ENCODE measurements at regions not wholly inside any gene's neighbourhood (a gene's known extent, or its start where the extent isn't known, plus 50 kb on each side); places are given as distances from the start of the nearest gene placed in this dataset.

GRCh38 chr2:4368907-4369306 is 665.5 kb downstream of the DCDC2C start:
- ChIA-PET POLR2A (no interaction called here), CTCF (no interaction called here)
- no peak overlapping the region for H3K4me3 ChIP-seq (ENCODE audit: low read depth, low read length)
- no peak for DNase-seq (ENCODE audit: low read depth, low spot score)
- no peak for TF ChIP-seq CTCF (IDR thresholded peaks at IDR 0.05; ENCODE audit: insufficient read depth, low read length, missing control alignments)

GRCh38 chr2:4369826-4370419 is 666.5 kb downstream of the DCDC2C start:
- CTCF ChIA-PET: no interaction called here
- no peak overlapping the region for H3K4me3 ChIP-seq (ENCODE audit: low read depth, low read length)
- no peak for TF ChIP-seq CTCF (IDR thresholded peaks at IDR 0.05; ENCODE audit: insufficient read depth, low read length, missing control alignments)
- DNase-seq (ENCODE audit: low read depth, low spot score): no peak
- POLR2A ChIA-PET: no interaction called here

GRCh38 chr2:4370422-4371090 is 667.2 kb downstream of the DCDC2C start:
- TF ChIP-seq CTCF (IDR thresholded peaks at IDR 0.05; ENCODE audit: insufficient read depth, low read length, missing control alignments): no peak

GRCh38 chr2:4381049-4381448 is 677.7 kb downstream of the DCDC2C start:
- ChIA-PET CTCF (no interaction called here), POLR2A (no interaction called here)
- no peak for TF ChIP-seq CTCF (IDR thresholded peaks at IDR 0.05; ENCODE audit: insufficient read depth, low read length, missing control alignments)
- H3K4me3 ChIP-seq (ENCODE audit: low read depth, low read length): no peak overlapping the region
- no peak for DNase-seq (ENCODE audit: low read depth, low spot score)

More at GRCh38 chr2:4370422-4371090, 667.2 kb downstream of the DCDC2C start:
- no peak for DNase-seq (ENCODE audit: low read depth, low spot score)
- ChIA-PET CTCF (no interaction called here), POLR2A (no interaction called here)
- no peak overlapping the region for H3K4me3 ChIP-seq (ENCODE audit: low read depth, low read length)

- DNase-seq (ENCODE audit: low read depth, low spot score): no peak
- no peak for TF ChIP-seq CTCF (IDR thresholded peaks at IDR 0.05; ENCODE audit: insufficient read depth, low read length, missing control alignments)
- H3K4me3 ChIP-seq (ENCODE audit: low read depth, low read length): no peak overlapping the region
- CTCF ChIA-PET: no interaction called here
- POLR2A ChIA-PET: no interaction called here
Measured at GRCh38 chr2:4381773-4382172, 678.4 kb downstream of the DCDC2C start.

- no peak for TF ChIP-seq CTCF (IDR thresholded peaks at IDR 0.05; ENCODE audit: insufficient read depth, low read length, missing control alignments)
- ChIA-PET POLR2A (no interaction called here), CTCF (no interaction called here)
- no peak overlapping the region for H3K4me3 ChIP-seq (ENCODE audit: low read depth, low read length)
- no peak for DNase-seq (ENCODE audit: low read depth, low spot score)
Measured at GRCh38 chr2:4391013-4391412, 687.6 kb downstream of the DCDC2C start.

Data from AG04449 (cell line).